HepG2 (cell line): ENCODE measurements at regions not wholly inside any gene's neighbourhood (a gene's known extent, or its start where the extent isn't known, plus 50 kb on each side); places are given as distances from the start of the nearest gene placed in this dataset.
"Not testable (repeated sequence)": the region's sequence is repeated elsewhere in the genome, so short reads cannot be mapped to it uniquely, and the experiment has no call there.

Source experiments
- ATAC-seq: fragments of 200-7000 bp; cut with Tn5 transposase; 3 replicates; pipeline ENCODE4 v1.9.1; 2020; ENCODE audit warnings: mild to moderate bottlenecking, moderate library complexity
- BruUV-seq: library from RNA; stranded (reverse); fragments of 400-500 nt; replicated peaks from 2 replicates; lab custom pipeline; 2021; lab: Mats Ljungman, UMichigan
- CTCF ChIA-PET: fragments of 300-600 bp; formaldehyde crosslinking; extraction: SDS; loops from one replicate; lab custom pipeline; 2021; ENCODE audit warnings: low total read pairs, inconsistent platforms, low intra/inter-chr PET ratio; lab: Yijun Ruan, JAX
- POLR2A ChIA-PET: fragments of 350-600 bp; sonication (Branson Sonifier 250); formaldehyde crosslinking; loops from one replicate; lab custom pipeline; 2020; ENCODE audit warnings: antibody characterized with exemption, inconsistent platforms; lab: Yijun Ruan, JAX
- DNase-seq: peaks from one replicate; pipeline ENCODE4 v3.0.0-alpha.2; 2015; ENCODE audit warnings: low spot score
- FAIRE-seq: peaks from 3 replicates; lab custom pipeline; 2011; peaks lifted over from hg19 to GRCh38; lab: Jason Lieb, UNC
- H2AFZ ChIP-seq: one replicate; pipeline ENCODE4 v1.6.1; 2011; ENCODE audit warnings: low read length, inconsistent platforms
- H3K27ac ChIP-seq: fragments of 300-600 bp; 3 replicates; pipeline ENCODE4 v1.8.0; 2011; ENCODE audit warnings: mixed run types, mild to moderate bottlenecking, mixed read lengths, low read length, inconsistent platforms; ENCODE audit not compliant: insufficient read depth; ENCODE audit errors: extremely low read length
- H3K27me3 ChIP-seq, 2 experiments: fragments of 200-600 bp in 1 of 2; 2 replicates in 1 of 2; 3 replicates in 1 of 2; pipeline versions ENCODE4 v1.6.0 to v1.8.0; 2011; ENCODE audit warnings: low read length in 2 of 2, mild to moderate bottlenecking in 2 of 2, moderate library complexity in 2 of 2, inconsistent platforms in 1 of 2; ENCODE audit not compliant: insufficient read depth in 2 of 2, control insufficient read depth in 1 of 2
- H3K36me3 ChIP-seq, 2 experiments: fragments of 200-600 bp in 1 of 2; replicated peaks in 1 of 2; 2 replicates in 1 of 2; 3 replicates in 1 of 2; pipeline versions ENCODE4 v1.5.1 to v1.8.0; 2011; ENCODE audit warnings: low read length in 2 of 2, inconsistent platforms in 1 of 2; ENCODE audit not compliant: insufficient read depth in 2 of 2, control insufficient read depth in 1 of 2
- H3K4me1 ChIP-seq: 2 replicates; pipeline ENCODE4 v1.5.1; 2012; ENCODE audit warnings: low read length, inconsistent platforms; ENCODE audit not compliant: insufficient read depth
- H3K4me2 ChIP-seq: 2 replicates; pipeline ENCODE4 v1.6.0; 2011; ENCODE audit warnings: low read depth, low read length, inconsistent platforms
- H3K4me3 ChIP-seq, 3 experiments: fragments of 200-600 bp in 1 of 3; sonication (generic), shearing (Covaris generic) in 1 of 3; replicated peaks in 1 of 3; 2 replicates each; pipeline ENCODE4 v1.5.1; 2011 to 2016; ENCODE audit warnings: low read length in 3 of 3, inconsistent platforms in 2 of 3, low read depth in 2 of 3, mild to moderate bottlenecking in 2 of 3, control low read depth in 1 of 3, mixed read lengths in 1 of 3; ENCODE audit not compliant: insufficient read depth in 1 of 3
- H3K79me2 ChIP-seq: one replicate; pipeline ENCODE4 v1.6.1; 2011; ENCODE audit warnings: low read length, inconsistent platforms; ENCODE audit not compliant: insufficient read depth
- H3K9ac ChIP-seq: 2 replicates; pipeline ENCODE4 v1.6.0; 2011; ENCODE audit warnings: mild to moderate bottlenecking, low read depth, low read length, inconsistent platforms; ENCODE audit not compliant: insufficient read depth
- H3K9me3 ChIP-seq: 2 replicates; pipeline ENCODE4 v1.5.1; 2012; ENCODE audit warnings: mild to moderate bottlenecking, low read length
- H4K20me1 ChIP-seq: 2 replicates; pipeline ENCODE4 v1.6.0; 2011; ENCODE audit warnings: inconsistent platforms, mild to moderate bottlenecking, low read length, moderate library complexity; ENCODE audit not compliant: insufficient read depth
- WGBS: methylation state at CpG from one replicate; pipeline ENCODE4 v1.1.6; 2017; ENCODE audit warnings: low lambda C conversion rate; 5-methylcytosine and 5-hydroxymethylcytosine counted together
- in situ Hi-C: cut with HindIII; loops from 2 replicates; pipeline ENCODE4 v1.10.0; 2017; ENCODE audit warnings: low pct_unique_long_range_greater_than_20kb; ENCODE audit not compliant: extremely low pct_ligation_motif_present
- intact Hi-C: fragments of 100-400 bp; cut with micrococcal nuclease; formaldehyde crosslinking; loops from one replicate; pipeline ENCODE4 v1.10.0; 2022; ENCODE audit not compliant: unreplicated experiment

- H3K79me2 ChIP-seq, FAIRE-seq, H4K20me1 ChIP-seq, H3K27me3 ChIP-seq, BruUV-seq, intact Hi-C loops, H3K4me2 ChIP-seq, H2AFZ ChIP-seq, H3K4me3 ChIP-seq, H3K4me1 ChIP-seq, H3K9me3 ChIP-seq, H3K9ac ChIP-seq, in situ Hi-C loops, DNase-seq, H3K36me3 ChIP-seq, ATAC-seq, CTCF ChIA-PET, POLR2A ChIA-PET, H3K27ac ChIP-seq: not testable (repeated sequence)
- 9% methylated on average over 1 of the region's 1 CpG for WGBS
Measured at GRCh38 chr7:103227787-103228186, 69.4 kb upstream of the PMPCB start.

GRCh38 chr7:103225798-103226197 lies 71.4 kb upstream of the PMPCB start:
- intact Hi-C loops, H3K4me2 ChIP-seq, H3K36me3 ChIP-seq, in situ Hi-C loops, FAIRE-seq, H3K4me3 ChIP-seq, DNase-seq, H3K9ac ChIP-seq, H3K27me3 ChIP-seq, ATAC-seq, H3K9me3 ChIP-seq, CTCF ChIA-PET, H4K20me1 ChIP-seq, H3K27ac ChIP-seq, H2AFZ ChIP-seq, H3K79me2 ChIP-seq, H3K4me1 ChIP-seq, BruUV-seq, POLR2A ChIA-PET: not testable (repeated sequence)
- WGBS: 14% methylated on average over 1 of the region's 1 CpG

DNA sequence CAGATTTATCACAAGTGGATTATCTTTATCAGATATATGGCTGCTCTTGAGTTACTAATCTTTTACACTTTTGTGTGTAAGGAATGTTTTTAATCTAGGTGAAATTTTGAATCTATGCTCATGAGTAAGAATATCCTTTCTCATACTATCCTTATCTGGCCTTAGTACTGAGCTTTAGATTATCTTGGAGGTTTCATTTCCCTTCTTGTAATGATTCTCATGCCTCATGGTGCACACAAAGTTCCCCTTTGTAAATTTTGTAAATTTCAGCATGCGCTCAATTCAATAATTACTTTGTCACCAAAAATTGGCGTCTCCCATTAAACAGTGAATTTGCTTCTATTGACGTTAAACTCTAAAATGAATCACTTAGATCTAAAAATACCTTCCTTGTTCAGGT lies 74.2 kb upstream of the NAPEPLD start:
- H3K9ac ChIP-seq, DNase-seq, H3K4me1 ChIP-seq, H3K36me3 ChIP-seq, H3K79me2 ChIP-seq, CTCF ChIA-PET, in situ Hi-C loops, H3K27me3 ChIP-seq, BruUV-seq, FAIRE-seq, POLR2A ChIA-PET, H3K27ac ChIP-seq, H3K4me3 ChIP-seq, H4K20me1 ChIP-seq, intact Hi-C loops, H3K9me3 ChIP-seq, H3K4me2 ChIP-seq, H2AFZ ChIP-seq, ATAC-seq: not testable (repeated sequence)
- WGBS: 41% methylated on average over 3 of the region's 3 CpGs

DNA sequence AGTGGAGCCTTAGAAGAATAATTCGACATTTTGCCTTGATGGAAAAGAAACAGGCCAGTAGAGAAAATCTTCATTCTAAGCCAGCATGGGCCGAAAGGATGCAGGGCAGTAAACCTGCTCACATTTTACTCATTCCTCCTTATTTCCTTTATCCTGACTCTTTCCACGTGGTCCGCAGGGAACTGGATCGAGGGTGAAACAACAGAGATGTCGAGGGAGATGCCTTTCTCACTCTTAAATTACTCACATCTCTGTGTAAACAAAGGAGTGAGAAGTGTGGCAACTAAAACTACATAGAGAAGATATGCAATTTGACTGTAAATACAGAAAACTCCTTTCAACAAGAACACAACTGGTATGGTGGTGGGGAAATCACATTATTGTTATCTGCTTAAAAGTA lies 62.1 kb upstream of the NAPEPLD start:
- WGBS: 31% methylated on average over 6 of the region's 6 CpGs
- FAIRE-seq, H3K4me2 ChIP-seq, H3K79me2 ChIP-seq, H3K36me3 ChIP-seq, POLR2A ChIA-PET, H3K27ac ChIP-seq, H4K20me1 ChIP-seq, ATAC-seq, DNase-seq, H3K27me3 ChIP-seq, BruUV-seq, H3K4me1 ChIP-seq, in situ Hi-C loops, intact Hi-C loops, H3K9ac ChIP-seq, H3K4me3 ChIP-seq, H3K9me3 ChIP-seq, H2AFZ ChIP-seq, CTCF ChIA-PET: not testable (repeated sequence)
